ENCODE measurements at regions not wholly inside any gene's neighbourhood (a gene's known extent, or its start where the extent isn't known, plus 50 kb on each side); places are given as distances from the start of the nearest gene placed in this dataset.
A peak's percentile ranks its signal among the peaks of the same experiment; 100 is the strongest.
"Not testable (repeated sequence)": the region's sequence is repeated elsewhere in the genome, so short reads cannot be mapped to it uniquely, and the experiment has no call there.

- not testable (repeated sequence) for DNase-seq (ENCODE audit: low read depth)
Measured at GRCh38 chr4:9702696-9703095, 78.7 kb upstream of the DRD5 start.

DNA sequence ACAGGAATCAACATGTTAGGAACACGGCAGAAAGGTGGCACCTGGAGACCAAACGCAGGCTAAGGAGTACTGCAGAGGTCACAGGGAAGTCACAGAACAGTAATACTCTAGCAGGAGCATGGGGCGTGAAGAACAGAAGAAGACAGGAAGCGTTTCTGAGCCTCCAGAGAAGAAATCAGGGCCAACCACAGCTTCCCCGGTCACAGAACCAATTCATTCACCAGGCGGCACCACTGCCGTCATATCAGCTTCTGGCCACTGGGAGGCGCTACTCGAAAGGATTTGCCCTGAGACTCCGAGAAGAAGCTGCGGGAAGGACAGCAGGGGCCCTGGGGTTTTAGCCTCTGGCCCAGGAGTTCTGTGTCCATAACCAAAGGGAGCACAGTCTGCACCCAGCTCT is 78.0 kb upstream of the DRD5 start:
- DNase-seq (ENCODE audit: low read depth), result peak; percentile 22

- not testable (repeated sequence) for DNase-seq (ENCODE audit: low read depth)
Measured at GRCh38 chr4:9704126-9704525, 77.3 kb upstream of the DRD5 start.

DNA sequence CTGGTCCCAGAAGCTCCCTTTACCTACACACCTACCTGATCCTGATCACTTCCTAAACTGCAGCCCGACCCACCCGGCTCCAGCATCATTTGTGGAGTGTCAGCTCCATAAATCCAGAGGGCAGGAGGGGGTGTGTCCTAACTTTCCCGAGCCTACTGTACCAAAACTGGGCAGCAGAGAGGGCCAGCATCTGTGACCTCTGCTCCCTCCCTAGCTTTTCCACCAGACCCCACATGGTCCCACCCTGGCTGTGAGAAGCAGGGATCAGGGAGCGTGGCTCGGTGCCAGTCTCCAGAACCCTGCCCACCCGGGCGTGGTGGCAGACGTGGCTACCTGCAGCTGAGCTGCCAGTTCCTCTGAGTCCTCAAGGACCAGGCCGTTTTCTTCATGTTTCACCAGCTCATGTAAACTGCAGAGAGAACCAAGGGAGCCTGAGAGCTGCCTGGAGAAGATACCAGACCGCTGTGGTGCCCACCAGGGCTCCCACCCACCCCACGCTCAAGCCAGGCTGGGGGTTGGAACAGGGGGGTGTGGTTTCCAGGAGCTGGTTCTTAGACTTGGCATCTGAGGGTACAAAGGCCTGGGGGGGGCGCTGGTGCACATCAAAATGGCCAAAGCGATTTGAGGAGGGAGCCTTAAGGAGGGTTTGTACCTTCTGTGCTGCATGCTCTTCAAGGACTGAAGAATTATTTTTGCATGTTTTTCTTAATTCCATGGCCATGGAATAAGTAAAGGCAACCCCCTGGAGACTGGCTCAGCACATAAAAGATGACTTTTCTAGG is 76.7 kb upstream of the DRD5 start:
- DNase-seq (ENCODE audit: low read depth), result no peak

- not testable (repeated sequence) for DNase-seq (ENCODE audit: low read depth)
Measured at GRCh38 chr4:9707281-9707680, 74.2 kb upstream of the DRD5 start.

DNA sequence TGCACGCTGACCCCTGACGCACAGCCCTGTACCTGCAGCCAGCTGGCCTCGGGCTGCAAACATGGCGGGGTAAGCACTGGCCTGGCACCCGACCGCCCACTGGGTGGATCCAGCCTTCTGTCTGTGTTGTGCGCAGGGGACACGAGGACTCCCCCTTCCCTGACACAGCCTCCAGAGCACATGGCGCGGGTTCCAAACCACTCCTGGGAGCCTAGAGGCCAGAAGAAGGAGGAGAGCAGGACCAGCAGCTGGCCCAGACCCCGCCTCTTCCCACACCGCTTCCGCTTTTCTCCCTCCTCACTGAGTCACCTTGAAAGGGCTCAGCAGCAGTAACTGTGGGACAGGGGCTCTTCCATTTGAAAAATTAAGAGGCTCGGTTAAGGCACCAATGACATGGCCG is 73.5 kb upstream of the DRD5 start:
- DNase-seq (ENCODE audit: low read depth), result not testable (repeated sequence)

- no peak for DNase-seq (ENCODE audit: low read depth)
Measured at GRCh38 chr4:9709724-9710123, 71.7 kb upstream of the DRD5 start.

- DNase-seq (ENCODE audit: low read depth), result not testable (repeated sequence)
Measured at GRCh38 chr4:9715271-9715670, 66.2 kb upstream of the DRD5 start.

DNA sequence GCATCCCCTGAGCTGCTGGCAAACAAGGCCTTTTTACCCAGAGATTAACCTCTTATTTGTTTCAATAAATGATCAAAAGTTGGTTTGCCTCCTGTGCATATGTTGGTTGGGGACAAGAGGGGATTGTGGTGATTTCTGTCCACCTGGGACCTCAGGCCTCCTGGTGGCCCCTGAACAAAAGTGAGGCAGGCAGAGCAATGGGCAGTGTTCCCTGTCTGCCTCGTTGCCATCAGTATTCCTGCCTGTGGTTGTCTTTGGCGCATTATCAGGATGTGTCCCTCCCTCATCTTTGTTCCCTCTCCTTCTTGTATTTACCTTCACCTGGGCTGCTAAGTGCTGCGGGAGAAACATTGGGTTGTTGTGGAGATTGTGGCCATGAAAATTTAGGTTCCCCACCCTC is 65.3 kb upstream of the DRD5 start:
- DNase-seq (ENCODE audit: low read depth), result no peak

- DNase-seq (ENCODE audit: low read depth), result not testable (repeated sequence)
Measured at GRCh38 chr4:9718246-9718939, 63.0 kb upstream of the DRD5 start.

- DNase-seq (ENCODE audit: low read depth), result not testable (repeated sequence)
Measured at GRCh38 chr4:9722131-9722530, 59.3 kb upstream of the DRD5 start.
